ENCODE measurements at regions not wholly inside any gene's neighbourhood (a gene's known extent, or its start where the extent isn't known, plus 50 kb on each side); places are given as distances from the start of the nearest gene placed in this dataset.

GRCh38 chr14:50049093-50049492 lies 67.3 kb downstream of the VCPKMT start (continued):
- no peak for TF ChIP-seq ZNF462 (CRISPR knock-in tag; IDR thresholded peaks at IDR 0.05)
- no peak for TF ChIP-seq EZH2phosphoT487 (IDR thresholded peaks at IDR 0.05; ENCODE audit: unreplicated experiment)
- no peak for TF ChIP-seq ETS1 (IDR thresholded peaks at IDR 0.05)
- TF ChIP-seq CREB1 (CRISPR knock-in tag; IDR thresholded peaks at IDR 0.05; ENCODE audit: low read depth): no peak
- TF ChIP-seq JUNB (IDR thresholded peaks at IDR 0.05; ENCODE audit: unreplicated experiment): no peak
- TF ChIP-seq EZH2 (IDR thresholded peaks at IDR 0.05; ENCODE audit: low read depth, unreplicated experiment): no peak
- no peak for TF ChIP-seq NANOG (IDR thresholded peaks at IDR 0.05; ENCODE audit: borderline replicate concordance)

GRCh38 chr14:50049703-50050570 lies 66.4 kb downstream of the VCPKMT start:
- Histone ChIP-seq H3K4me1 (ENCODE audit: insufficient read depth) (peaks cover 4% of the 10 kb centered on the region; the same call in 1 of the 2 replicates), H3K4me3 (no peak overlapping the region), H3F3A (replicated peaks; ENCODE audit: low read depth) (no peaks in the 10 kb centered on the region), H3K27ac (ENCODE audit: low read depth) (no peak overlapping the region), H3K36me3 (ENCODE audit: insufficient read depth) (no peaks in the 10 kb centered on the region), H3K79me2 (replicated peaks; ENCODE audit: insufficient read depth) (no peaks in the 10 kb centered on the region), H4K20me1 (replicated peaks; ENCODE audit: insufficient read depth) (no peaks in the 10 kb centered on the region), H3K9me2 (ENCODE audit: insufficient read depth) (peaks cover 4% of the 10 kb centered on the region; the same call in 1 of the 2 replicates), H2AFZ (no peak overlapping the region), H3K27me3 (ENCODE audit: insufficient read depth) (no peaks in the 10 kb centered on the region), H3K4me2 (no peak overlapping the region)
- H3K36me3 Mint-ChIP-seq (ENCODE audit: low read depth): no peaks in the 10 kb centered on the region
- no peaks in the 10 kb centered on the region for H3K9me3 Mint-ChIP-seq
- no peaks in the 10 kb centered on the region for H3K27me3 Mint-ChIP-seq (ENCODE audit: insufficient read depth, low read depth, poor library complexity)
- H3K4me3 Mint-ChIP-seq: no peak overlapping the region
- peaks cover 18% of the 10 kb centered on the region for H3K4me1 Mint-ChIP-seq
- ATAC-seq: no peak
- DNase-seq (ENCODE audit: low spot score): no peak
- no peak overlapping the region for H3K27ac Mint-ChIP-seq
- no peak for TF ChIP-seq NANOG (IDR thresholded peaks at IDR 0.05; ENCODE audit: borderline replicate concordance)
- TF ChIP-seq CREB1 (CRISPR knock-in tag; IDR thresholded peaks at IDR 0.05; ENCODE audit: low read depth): no peak
- TF ChIP-seq ZNF462 (CRISPR knock-in tag; IDR thresholded peaks at IDR 0.05): no peak

Measured in GM23338 (cell line).